HepG2 (cell line): ENCODE measurements at regions not wholly inside any gene's neighbourhood (a gene's known extent, or its start where the extent isn't known, plus 50 kb on each side); places are given as distances from the start of the nearest gene placed in this dataset.

Experiments
- ATAC-seq: fragments of 200-7000 bp; cut with Tn5 transposase; 3 replicates; pipeline ENCODE4 v1.9.1; 2020; ENCODE audit warnings: mild to moderate bottlenecking, moderate library complexity
- BruUV-seq: library from RNA; stranded (reverse); fragments of 400-500 nt; replicated peaks from 2 replicates; lab custom pipeline; 2021; lab: Mats Ljungman, UMichigan
- CTCF ChIA-PET: fragments of 300-600 bp; formaldehyde crosslinking; extraction: SDS; loops from one replicate; lab custom pipeline; 2021; ENCODE audit warnings: low total read pairs, inconsistent platforms, low intra/inter-chr PET ratio; lab: Yijun Ruan, JAX
- POLR2A ChIA-PET: fragments of 350-600 bp; sonication (Branson Sonifier 250); formaldehyde crosslinking; loops from one replicate; lab custom pipeline; 2020; ENCODE audit warnings: antibody characterized with exemption, inconsistent platforms; lab: Yijun Ruan, JAX
- DNase-seq: peaks from one replicate; pipeline ENCODE4 v3.0.0-alpha.2; 2015; ENCODE audit warnings: low spot score
- FAIRE-seq: peaks from 3 replicates; lab custom pipeline; 2011; peaks lifted over from hg19 to GRCh38; lab: Jason Lieb, UNC
- H2AFZ ChIP-seq: one replicate; pipeline ENCODE4 v1.6.1; 2011; ENCODE audit warnings: low read length, inconsistent platforms
- H3K27ac ChIP-seq: fragments of 300-600 bp; 3 replicates; pipeline ENCODE4 v1.8.0; 2011; ENCODE audit warnings: mixed run types, mild to moderate bottlenecking, mixed read lengths, low read length, inconsistent platforms; ENCODE audit not compliant: insufficient read depth; ENCODE audit errors: extremely low read length
- H3K27me3 ChIP-seq, 2 experiments: fragments of 200-600 bp in 1 of 2; 2 replicates in 1 of 2; 3 replicates in 1 of 2; pipeline versions ENCODE4 v1.6.0 to v1.8.0; 2011; ENCODE audit warnings: low read length in 2 of 2, mild to moderate bottlenecking in 2 of 2, moderate library complexity in 2 of 2, inconsistent platforms in 1 of 2; ENCODE audit not compliant: insufficient read depth in 2 of 2, control insufficient read depth in 1 of 2
- H3K36me3 ChIP-seq, 2 experiments: fragments of 200-600 bp in 1 of 2; replicated peaks in 1 of 2; 2 replicates in 1 of 2; 3 replicates in 1 of 2; pipeline versions ENCODE4 v1.5.1 to v1.8.0; 2011; ENCODE audit warnings: low read length in 2 of 2, inconsistent platforms in 1 of 2; ENCODE audit not compliant: insufficient read depth in 2 of 2, control insufficient read depth in 1 of 2
- H3K4me1 ChIP-seq: 2 replicates; pipeline ENCODE4 v1.5.1; 2012; ENCODE audit warnings: low read length, inconsistent platforms; ENCODE audit not compliant: insufficient read depth
- H3K4me2 ChIP-seq: 2 replicates; pipeline ENCODE4 v1.6.0; 2011; ENCODE audit warnings: low read depth, low read length, inconsistent platforms
- H3K4me3 ChIP-seq, 3 experiments: fragments of 200-600 bp in 1 of 3; sonication (generic), shearing (Covaris generic) in 1 of 3; replicated peaks in 1 of 3; 2 replicates each; pipeline ENCODE4 v1.5.1; 2011 to 2016; ENCODE audit warnings: low read length in 3 of 3, inconsistent platforms in 2 of 3, low read depth in 2 of 3, mild to moderate bottlenecking in 2 of 3, control low read depth in 1 of 3, mixed read lengths in 1 of 3; ENCODE audit not compliant: insufficient read depth in 1 of 3
- H3K79me2 ChIP-seq: one replicate; pipeline ENCODE4 v1.6.1; 2011; ENCODE audit warnings: low read length, inconsistent platforms; ENCODE audit not compliant: insufficient read depth
- H3K9ac ChIP-seq: 2 replicates; pipeline ENCODE4 v1.6.0; 2011; ENCODE audit warnings: mild to moderate bottlenecking, low read depth, low read length, inconsistent platforms; ENCODE audit not compliant: insufficient read depth
- H3K9me3 ChIP-seq: 2 replicates; pipeline ENCODE4 v1.5.1; 2012; ENCODE audit warnings: mild to moderate bottlenecking, low read length
- H4K20me1 ChIP-seq: 2 replicates; pipeline ENCODE4 v1.6.0; 2011; ENCODE audit warnings: inconsistent platforms, mild to moderate bottlenecking, low read length, moderate library complexity; ENCODE audit not compliant: insufficient read depth
- NPAS2 ChIP-seq: sonication (generic); formaldehyde crosslinking; IDR thresholded peaks from 2 replicates; pipeline ENCODE4 v1.8.0; 2022; ENCODE audit warnings: mild to moderate bottlenecking, missing genetic modification reagents, borderline replicate concordance
- ZEB1 ChIP-seq: IDR thresholded peaks from 2 replicates; pipeline ENCODE4 v1.6.1; 2012; ENCODE audit warnings: mild to moderate bottlenecking, low read depth, inconsistent platforms; ENCODE audit not compliant: insufficient replicate concordance
- ZNF101 ChIP-seq: sonication (generic); formaldehyde crosslinking; IDR thresholded peaks from 2 replicates; pipeline ENCODE4 v1.4.0; 2020; ENCODE audit warnings: mild to moderate bottlenecking, low read depth, missing genetic modification reagents, borderline replicate concordance
- WGBS: methylation state at CpG from one replicate; pipeline ENCODE4 v1.1.6; 2017; ENCODE audit warnings: low lambda C conversion rate; 5-methylcytosine and 5-hydroxymethylcytosine counted together
- in situ Hi-C: cut with HindIII; loops from 2 replicates; pipeline ENCODE4 v1.10.0; 2017; ENCODE audit warnings: low pct_unique_long_range_greater_than_20kb; ENCODE audit not compliant: extremely low pct_ligation_motif_present
- intact Hi-C: fragments of 100-400 bp; cut with micrococcal nuclease; formaldehyde crosslinking; loops from one replicate; pipeline ENCODE4 v1.10.0; 2022; ENCODE audit not compliant: unreplicated experiment
- TF ChIP-seq, protein P1 (sequence below): sonication (generic); formaldehyde crosslinking; IDR thresholded peaks from 2 replicates; pipeline ENCODE4 v1.4.0; 2020; ENCODE audit warnings: mild to moderate bottlenecking, missing genetic modification reagents
- TF ChIP-seq, protein P2 (sequence below): sonication (generic); formaldehyde crosslinking; IDR thresholded peaks from 2 replicates; pipeline ENCODE4 v1.4.0; 2020; ENCODE audit warnings: missing genetic modification reagents
- TF ChIP-seq, protein P3 (sequence below): sonication (generic); formaldehyde crosslinking; IDR thresholded peaks from 2 replicates; pipeline ENCODE4 v1.9.0; 2022; ENCODE audit warnings: missing genetic modification reagents, mild to moderate bottlenecking, borderline replicate concordance
- TF ChIP-seq, protein P4 (sequence below): sonication (generic); formaldehyde crosslinking; IDR thresholded peaks from 2 replicates; pipeline ENCODE4 v1.4.0; 2020; ENCODE audit warnings: mild to moderate bottlenecking, missing genetic modification reagents, borderline replicate concordance
- TF ChIP-seq, protein P5 (sequence below): sonication (generic); formaldehyde crosslinking; IDR thresholded peaks from 2 replicates; pipeline ENCODE4 v1.9.0; 2021; ENCODE audit warnings: missing genetic modification reagents, borderline replicate concordance
- TF ChIP-seq, protein P6 (sequence below): sonication (generic); formaldehyde crosslinking; IDR thresholded peaks from 2 replicates; pipeline ENCODE4 v1.4.0; 2020; ENCODE audit warnings: missing genetic modification reagents

DNA sequence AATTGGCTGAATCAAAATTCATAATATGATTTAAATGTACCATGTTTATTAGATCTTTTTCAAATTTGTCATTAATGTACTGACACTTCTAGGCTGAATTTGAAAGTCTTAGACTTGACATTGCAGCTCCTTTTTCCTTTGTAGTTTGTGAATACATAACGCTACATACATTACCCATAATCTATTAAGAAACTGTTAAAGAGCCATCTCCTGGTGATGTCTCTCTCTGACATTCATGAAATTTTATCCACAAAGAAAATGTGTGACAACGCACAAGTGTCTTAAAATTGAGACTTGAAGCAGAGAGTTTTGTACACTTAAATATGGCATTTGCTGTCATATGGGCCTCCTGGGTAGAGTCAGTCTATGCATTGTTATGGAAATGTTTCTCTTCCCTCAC is 320.2 kb upstream of the ARGLU1 start:
- H3K4me1 ChIP-seq: no peaks in the 10 kb centered on the region
- intact Hi-C loops (no loop called here), in situ Hi-C loops (no loop called here)
- no peaks in the 10 kb centered on the region for H3K36me3 ChIP-seq
- no TSS peak for BruUV-seq
- TF ChIP-seq, protein P1, sequence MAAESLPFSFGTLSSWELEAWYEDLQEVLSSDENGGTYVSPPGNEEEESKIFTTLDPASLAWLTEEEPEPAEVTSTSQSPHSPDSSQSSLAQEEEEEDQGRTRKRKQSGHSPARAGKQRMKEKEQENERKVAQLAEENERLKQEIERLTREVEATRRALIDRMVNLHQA (CRISPR knock-in tag): no peak
- TF ChIP-seq NPAS2 (CRISPR knock-in tag): no peak
- TF ChIP-seq ZEB1: no peak
- TF ChIP-seq, protein P2, sequence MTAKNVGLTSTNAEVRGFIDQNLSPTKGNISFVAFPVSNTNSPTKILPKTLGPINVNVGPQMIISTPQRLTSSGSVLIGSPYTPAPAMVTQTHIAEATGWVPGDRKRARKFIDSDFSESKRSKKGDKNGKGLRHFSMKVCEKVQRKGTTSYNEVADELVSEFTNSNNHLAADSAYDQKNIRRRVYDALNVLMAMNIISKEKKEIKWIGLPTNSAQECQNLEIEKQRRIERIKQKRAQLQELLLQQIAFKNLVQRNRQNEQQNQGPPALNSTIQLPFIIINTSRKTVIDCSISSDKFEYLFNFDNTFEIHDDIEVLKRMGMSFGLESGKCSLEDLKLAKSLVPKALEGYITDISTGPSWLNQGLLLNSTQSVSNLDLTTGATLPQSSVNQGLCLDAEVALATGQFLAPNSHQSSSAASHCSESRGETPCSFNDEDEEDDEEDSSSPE (CRISPR knock-in tag): no peak
- TF ChIP-seq, protein P3, sequence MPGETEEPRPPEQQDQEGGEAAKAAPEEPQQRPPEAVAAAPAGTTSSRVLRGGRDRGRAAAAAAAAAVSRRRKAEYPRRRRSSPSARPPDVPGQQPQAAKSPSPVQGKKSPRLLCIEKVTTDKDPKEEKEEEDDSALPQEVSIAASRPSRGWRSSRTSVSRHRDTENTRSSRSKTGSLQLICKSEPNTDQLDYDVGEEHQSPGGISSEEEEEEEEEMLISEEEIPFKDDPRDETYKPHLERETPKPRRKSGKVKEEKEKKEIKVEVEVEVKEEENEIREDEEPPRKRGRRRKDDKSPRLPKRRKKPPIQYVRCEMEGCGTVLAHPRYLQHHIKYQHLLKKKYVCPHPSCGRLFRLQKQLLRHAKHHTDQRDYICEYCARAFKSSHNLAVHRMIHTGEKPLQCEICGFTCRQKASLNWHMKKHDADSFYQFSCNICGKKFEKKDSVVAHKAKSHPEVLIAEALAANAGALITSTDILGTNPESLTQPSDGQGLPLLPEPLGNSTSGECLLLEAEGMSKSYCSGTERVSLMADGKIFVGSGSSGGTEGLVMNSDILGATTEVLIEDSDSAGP (CRISPR knock-in tag): no peak
- TF ChIP-seq, protein P4, sequence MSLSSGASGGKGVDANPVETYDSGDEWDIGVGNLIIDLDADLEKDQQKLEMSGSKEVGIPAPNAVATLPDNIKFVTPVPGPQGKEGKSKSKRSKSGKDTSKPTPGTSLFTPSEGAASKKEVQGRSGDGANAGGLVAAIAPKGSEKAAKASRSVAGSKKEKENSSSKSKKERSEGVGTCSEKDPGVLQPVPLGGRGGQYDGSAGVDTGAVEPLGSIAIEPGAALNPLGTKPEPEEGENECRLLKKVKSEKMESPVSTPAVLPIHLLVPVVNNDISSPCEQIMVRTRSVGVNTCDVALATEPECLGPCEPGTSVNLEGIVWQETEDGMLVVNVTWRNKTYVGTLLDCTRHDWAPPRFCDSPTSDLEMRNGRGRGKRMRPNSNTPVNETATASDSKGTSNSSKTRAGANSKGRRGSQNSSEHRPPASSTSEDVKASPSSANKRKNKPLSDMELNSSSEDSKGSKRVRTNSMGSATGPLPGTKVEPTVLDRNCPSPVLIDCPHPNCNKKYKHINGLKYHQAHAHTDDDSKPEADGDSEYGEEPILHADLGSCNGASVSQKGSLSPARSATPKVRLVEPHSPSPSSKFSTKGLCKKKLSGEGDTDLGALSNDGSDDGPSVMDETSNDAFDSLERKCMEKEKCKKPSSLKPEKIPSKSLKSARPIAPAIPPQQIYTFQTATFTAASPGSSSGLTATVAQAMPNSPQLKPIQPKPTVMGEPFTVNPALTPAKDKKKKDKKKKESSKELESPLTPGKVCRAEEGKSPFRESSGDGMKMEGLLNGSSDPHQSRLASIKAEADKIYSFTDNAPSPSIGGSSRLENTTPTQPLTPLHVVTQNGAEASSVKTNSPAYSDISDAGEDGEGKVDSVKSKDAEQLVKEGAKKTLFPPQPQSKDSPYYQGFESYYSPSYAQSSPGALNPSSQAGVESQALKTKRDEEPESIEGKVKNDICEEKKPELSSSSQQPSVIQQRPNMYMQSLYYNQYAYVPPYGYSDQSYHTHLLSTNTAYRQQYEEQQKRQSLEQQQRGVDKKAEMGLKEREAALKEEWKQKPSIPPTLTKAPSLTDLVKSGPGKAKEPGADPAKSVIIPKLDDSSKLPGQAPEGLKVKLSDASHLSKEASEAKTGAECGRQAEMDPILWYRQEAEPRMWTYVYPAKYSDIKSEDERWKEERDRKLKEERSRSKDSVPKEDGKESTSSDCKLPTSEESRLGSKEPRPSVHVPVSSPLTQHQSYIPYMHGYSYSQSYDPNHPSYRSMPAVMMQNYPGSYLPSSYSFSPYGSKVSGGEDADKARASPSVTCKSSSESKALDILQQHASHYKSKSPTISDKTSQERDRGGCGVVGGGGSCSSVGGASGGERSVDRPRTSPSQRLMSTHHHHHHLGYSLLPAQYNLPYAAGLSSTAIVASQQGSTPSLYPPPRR (CRISPR knock-in tag): no peak
- TF ChIP-seq ZNF101 (CRISPR knock-in tag): no peak
- TF ChIP-seq, protein P5, sequence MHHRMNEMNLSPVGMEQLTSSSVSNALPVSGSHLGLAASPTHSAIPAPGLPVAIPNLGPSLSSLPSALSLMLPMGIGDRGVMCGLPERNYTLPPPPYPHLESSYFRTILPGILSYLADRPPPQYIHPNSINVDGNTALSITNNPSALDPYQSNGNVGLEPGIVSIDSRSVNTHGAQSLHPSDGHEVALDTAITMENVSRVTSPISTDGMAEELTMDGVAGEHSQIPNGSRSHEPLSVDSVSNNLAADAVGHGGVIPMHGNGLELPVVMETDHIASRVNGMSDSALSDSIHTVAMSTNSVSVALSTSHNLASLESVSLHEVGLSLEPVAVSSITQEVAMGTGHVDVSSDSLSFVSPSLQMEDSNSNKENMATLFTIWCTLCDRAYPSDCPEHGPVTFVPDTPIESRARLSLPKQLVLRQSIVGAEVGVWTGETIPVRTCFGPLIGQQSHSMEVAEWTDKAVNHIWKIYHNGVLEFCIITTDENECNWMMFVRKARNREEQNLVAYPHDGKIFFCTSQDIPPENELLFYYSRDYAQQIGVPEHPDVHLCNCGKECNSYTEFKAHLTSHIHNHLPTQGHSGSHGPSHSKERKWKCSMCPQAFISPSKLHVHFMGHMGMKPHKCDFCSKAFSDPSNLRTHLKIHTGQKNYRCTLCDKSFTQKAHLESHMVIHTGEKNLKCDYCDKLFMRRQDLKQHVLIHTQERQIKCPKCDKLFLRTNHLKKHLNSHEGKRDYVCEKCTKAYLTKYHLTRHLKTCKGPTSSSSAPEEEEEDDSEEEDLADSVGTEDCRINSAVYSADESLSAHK: no peak
- TF ChIP-seq, protein P6, sequence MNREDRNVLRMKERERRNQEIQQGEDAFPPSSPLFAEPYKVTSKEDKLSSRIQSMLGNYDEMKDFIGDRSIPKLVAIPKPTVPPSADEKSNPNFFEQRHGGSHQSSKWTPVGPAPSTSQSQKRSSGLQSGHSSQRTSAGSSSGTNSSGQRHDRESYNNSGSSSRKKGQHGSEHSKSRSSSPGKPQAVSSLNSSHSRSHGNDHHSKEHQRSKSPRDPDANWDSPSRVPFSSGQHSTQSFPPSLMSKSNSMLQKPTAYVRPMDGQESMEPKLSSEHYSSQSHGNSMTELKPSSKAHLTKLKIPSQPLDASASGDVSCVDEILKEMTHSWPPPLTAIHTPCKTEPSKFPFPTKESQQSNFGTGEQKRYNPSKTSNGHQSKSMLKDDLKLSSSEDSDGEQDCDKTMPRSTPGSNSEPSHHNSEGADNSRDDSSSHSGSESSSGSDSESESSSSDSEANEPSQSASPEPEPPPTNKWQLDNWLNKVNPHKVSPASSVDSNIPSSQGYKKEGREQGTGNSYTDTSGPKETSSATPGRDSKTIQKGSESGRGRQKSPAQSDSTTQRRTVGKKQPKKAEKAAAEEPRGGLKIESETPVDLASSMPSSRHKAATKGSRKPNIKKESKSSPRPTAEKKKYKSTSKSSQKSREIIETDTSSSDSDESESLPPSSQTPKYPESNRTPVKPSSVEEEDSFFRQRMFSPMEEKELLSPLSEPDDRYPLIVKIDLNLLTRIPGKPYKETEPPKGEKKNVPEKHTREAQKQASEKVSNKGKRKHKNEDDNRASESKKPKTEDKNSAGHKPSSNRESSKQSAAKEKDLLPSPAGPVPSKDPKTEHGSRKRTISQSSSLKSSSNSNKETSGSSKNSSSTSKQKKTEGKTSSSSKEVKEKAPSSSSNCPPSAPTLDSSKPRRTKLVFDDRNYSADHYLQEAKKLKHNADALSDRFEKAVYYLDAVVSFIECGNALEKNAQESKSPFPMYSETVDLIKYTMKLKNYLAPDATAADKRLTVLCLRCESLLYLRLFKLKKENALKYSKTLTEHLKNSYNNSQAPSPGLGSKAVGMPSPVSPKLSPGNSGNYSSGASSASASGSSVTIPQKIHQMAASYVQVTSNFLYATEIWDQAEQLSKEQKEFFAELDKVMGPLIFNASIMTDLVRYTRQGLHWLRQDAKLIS (CRISPR knock-in tag): no peak
- WGBS: 28% methylated on average over 2 of the region's 2 CpGs
- no peak for FAIRE-seq
- ATAC-seq: no peak
- H3K4me2 ChIP-seq: no peak overlapping the region
- ChIA-PET CTCF (no interaction called here), POLR2A (no interaction called here)
- H3K9ac ChIP-seq: no peak overlapping the region
- H3K9me3 ChIP-seq: no peaks in the 10 kb centered on the region
- H3K79me2 ChIP-seq: no peaks in the 10 kb centered on the region
- no peak overlapping the region for H3K4me3 ChIP-seq
- H3K27me3 ChIP-seq: no peaks in the 10 kb centered on the region
- H4K20me1 ChIP-seq: no peaks in the 10 kb centered on the region
- no peak overlapping the region for H3K27ac ChIP-seq
- no peak for DNase-seq
- no peak overlapping the region for H2AFZ ChIP-seq
